Suppressor macrophage (primary cell): ENCODE measurements at regions not wholly inside any gene's neighbourhood (a gene's known extent, or its start where the extent isn't known, plus 50 kb on each side); places are given as distances from the start of the nearest gene placed in this dataset.

Experiments
- DNase-seq, 4 experiments: peaks; one replicate each; pipeline ENCODE4 v3.0.0-alpha.2; 2020 to 2022

GRCh38 chr1:86296305-86297205 is 99.6 kb downstream of the ODF2L start:
- DNase-seq: peak in 3 of 4 experiments; percentile 3 to 36 (median 29)

DNA sequence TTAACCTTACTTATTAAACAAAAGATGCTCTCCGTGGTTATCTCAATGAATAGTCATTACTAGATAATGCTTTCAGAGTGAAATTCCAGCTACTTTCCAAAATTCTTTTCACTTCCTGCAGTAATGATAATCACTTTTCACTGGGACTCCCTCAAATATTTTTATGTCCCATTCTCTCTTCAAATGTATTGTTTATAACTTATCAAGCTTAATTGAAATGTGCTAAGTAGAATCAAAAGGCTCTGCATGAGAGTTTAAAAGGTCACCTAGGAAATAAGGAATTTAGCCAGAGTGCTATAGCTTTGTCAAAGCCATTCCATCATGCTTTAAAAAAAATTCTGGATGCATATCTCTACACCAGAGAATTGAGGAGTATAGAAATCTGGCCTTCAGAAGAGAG is 106.4 kb downstream of the ODF2L start:
- no peak for DNase-seq

DNA sequence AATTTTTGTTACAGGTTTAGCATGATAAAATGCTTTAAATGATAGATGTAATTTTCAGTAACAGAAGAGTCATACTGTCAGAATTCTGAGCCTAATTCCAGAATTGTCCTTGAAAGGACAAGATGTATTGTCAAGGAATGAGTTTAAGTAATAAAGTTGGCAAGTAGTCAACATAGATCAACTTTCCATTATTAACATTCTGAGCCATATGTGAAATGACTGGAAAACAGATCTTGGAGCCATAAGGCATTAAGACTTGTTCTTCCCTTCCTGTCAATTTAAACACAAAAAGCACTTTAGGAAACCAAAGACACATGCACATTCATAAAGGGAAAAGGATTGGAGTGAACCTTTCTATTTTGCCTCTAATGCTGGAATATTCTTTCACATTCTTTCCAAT is 107.0 kb downstream of the ODF2L start:
- no peak for DNase-seq

GRCh38 chr1:86288586-86289147 is 107.5 kb downstream of the ODF2L start:
- no peak for DNase-seq

- no peak for DNase-seq
Observed at GRCh38 chr1:86285796-86286195, 110.3 kb downstream of the ODF2L start.

DNA sequence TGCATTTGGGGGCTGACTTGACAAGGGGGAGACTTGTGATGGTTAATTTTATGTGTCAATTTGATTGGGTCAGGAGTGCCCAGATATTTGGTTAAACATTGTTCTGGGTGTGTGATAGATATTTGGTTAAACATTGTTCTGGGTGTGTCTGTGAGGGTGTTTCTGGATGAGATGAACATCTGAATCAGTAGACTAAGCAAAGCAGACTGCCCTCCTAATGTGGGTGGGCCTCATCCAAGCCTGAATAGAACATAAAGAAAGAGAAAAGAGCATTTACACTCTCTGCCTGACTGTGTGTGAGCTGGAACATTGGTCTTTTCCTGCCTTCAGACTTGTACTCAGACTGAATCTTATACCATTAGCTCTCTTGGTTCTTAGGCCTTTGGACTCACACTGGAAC is 113.5 kb downstream of the ODF2L start:
- no peak for DNase-seq

GRCh38 chr1:86277936-86278335 is 118.2 kb downstream of the ODF2L start:
- DNase-seq: no peak

DNA sequence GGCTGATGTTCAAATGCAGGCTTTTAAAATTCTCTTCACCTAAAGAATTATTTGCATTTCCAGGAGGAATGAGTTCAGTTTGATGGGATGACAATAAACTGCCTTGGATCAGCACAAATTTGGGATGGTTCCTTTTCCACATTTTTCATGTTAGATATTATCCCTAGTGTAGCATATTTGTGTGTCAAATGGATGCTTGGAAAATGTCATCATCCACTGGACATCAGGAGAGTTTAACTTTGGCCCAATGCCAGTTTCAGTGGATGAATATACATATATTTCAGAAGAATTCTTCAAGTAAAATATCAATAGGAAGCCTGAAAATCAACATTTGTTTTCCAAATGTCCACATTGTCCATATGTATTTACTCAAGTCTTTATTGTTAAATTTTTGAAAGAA is 116.5 kb upstream of the COL24A1 start:
- DNase-seq: no peak

DNA sequence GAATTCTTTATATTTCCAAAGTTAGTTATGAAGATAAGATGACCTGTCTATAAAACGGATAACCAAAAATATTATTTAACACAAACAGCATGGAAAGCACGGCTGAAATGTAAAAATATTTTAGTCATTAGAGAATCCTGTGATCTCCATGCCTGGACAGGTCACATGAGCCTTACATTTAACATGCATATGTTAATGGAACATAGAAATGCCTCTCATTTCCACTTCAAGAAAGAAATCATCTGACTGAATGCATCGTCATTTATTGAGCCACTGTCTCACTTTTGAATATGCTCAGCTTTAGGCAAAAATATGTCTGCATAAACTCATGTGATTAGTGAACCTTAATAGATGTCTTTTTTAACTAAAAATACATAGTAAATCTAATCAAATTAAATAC is 115.5 kb upstream of the COL24A1 start:
- no peak for DNase-seq

GRCh38 chr1:86271046-86271445 is 114.5 kb upstream of the COL24A1 start:
- DNase-seq: no peak

- DNase-seq: no peak
Observed at GRCh38 chr1:86263101-86263500, 106.5 kb upstream of the COL24A1 start.

GRCh38 chr1:86260476-86260875 is 103.9 kb upstream of the COL24A1 start:
- DNase-seq: no peak

- peak in 2 of 4 experiments; percentile 15 to 16 for DNase-seq
Observed at GRCh38 chr1:86259390-86259789, 102.8 kb upstream of the COL24A1 start.

DNA sequence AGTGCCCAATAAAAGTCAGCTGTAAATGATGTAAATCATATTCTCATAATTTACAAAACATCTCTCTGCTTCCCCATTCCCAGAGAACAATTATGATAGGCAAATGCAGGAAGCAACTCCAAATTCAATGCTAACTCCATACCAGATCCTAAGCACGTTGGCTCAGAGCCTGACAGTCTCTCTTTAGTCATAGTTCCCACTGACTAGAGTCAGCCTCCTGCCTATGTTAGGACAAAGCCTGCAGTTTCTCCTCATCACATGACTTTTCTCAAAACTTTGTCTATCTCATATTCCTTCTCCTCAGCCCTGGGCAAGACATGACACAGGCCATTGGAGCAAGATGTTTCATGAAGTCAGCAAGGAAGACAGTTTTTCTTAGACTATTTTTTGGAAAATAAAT is 101.5 kb upstream of the COL24A1 start:
- DNase-seq: no peak

DNA sequence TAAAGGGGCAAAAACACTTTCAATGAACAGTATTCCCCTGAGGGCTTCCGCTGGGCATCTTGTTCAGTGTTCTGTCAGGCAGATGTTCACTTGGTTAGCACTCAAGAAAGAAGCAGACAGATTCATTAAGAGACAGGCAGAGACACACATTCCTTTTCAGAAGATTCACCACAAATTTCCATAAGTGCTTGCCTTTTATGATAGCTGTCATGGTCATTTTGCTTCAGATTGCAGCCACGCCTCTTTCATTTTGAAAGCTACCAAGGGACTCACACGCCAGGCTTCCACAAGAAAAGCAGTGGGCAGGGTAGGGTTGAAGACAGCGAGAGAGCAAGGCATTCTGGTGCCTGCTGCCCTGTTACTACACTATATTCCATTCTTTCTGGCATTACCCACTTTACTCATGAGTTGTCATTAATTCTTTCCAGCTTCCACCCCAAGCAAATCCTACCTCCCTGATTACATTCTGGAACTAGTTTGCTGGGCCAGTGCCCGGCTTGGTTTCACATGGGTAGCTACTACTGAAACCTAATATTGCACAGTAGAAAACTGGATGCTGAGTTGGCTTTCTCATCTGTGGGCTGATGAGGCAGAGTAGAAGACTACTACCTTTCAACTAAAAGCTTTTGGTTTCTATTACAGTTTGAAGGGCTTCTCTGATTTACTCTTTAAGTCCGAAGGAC is 91.2 kb upstream of the COL24A1 start:
- no peak for DNase-seq

GRCh38 chr1:86245566-86246190 is 89.1 kb upstream of the COL24A1 start:
- DNase-seq: no peak

- no peak for DNase-seq
Observed at GRCh38 chr1:86239894-86240293, 83.3 kb upstream of the COL24A1 start.

GRCh38 chr1:86239490-86239889 is 82.9 kb upstream of the COL24A1 start:
- no peak for DNase-seq

DNA sequence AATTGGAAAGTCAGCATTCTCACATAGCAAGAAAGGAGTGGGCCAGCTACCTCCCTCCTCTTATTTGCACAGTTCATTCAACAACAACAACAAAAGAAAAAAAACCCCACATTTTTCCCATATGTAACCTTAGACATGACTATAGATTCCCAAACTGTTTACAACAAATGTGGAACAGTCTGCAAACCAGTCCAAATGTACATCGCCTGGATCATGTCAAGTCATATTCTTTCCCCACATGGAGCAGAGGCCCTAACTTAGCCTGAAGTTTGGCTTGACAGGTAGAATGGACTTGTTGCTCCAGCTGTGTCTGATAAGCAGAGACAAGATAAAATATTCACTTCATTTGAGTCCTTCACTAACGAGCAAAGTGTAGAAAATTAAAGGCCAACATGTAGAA is 81.7 kb upstream of the COL24A1 start:
- no peak for DNase-seq

GRCh38 chr1:86235852-86236251 is 79.3 kb upstream of the COL24A1 start:
- DNase-seq: no peak

DNA sequence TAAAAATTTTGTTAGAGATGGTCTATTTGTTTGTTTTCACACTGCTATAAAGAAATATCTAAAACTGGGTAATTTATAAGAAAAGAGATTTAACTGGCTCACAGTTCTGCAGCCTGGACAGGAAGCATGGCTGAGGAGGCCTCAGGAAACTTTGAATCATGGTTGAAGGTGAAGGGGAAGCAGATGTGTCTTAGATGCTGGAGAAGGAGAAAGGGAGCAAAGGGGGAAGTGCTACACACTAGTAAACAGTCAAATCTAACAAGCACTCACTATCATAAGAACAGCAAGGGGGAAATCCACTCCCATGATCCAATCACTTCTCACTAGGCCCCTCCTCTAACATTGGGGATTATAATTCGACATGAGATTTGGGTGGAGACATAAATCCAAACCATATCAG is 76.8 kb upstream of the COL24A1 start:
- peak in 1 of 4 experiments; percentile 2 for DNase-seq

DNA sequence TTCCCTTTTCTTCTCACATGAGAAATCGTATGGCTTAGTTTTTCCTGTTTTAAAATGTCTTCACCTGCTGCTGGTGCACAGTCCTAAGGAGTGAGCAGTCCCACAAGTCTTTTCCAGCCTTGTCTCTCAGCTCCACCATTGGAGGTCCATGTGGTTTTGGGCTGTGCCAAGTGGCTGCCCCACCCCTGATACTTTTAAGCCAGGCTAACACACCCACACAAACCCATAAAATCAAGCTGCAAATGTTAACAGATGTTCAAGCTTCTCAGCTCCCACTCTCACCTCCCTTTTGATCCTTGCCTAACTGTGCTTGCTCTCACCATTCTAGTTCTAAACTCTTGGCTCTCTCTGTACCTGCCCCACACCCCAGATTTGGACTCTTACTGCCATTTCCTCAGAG is 74.5 kb upstream of the COL24A1 start:
- DNase-seq: no peak

DNA sequence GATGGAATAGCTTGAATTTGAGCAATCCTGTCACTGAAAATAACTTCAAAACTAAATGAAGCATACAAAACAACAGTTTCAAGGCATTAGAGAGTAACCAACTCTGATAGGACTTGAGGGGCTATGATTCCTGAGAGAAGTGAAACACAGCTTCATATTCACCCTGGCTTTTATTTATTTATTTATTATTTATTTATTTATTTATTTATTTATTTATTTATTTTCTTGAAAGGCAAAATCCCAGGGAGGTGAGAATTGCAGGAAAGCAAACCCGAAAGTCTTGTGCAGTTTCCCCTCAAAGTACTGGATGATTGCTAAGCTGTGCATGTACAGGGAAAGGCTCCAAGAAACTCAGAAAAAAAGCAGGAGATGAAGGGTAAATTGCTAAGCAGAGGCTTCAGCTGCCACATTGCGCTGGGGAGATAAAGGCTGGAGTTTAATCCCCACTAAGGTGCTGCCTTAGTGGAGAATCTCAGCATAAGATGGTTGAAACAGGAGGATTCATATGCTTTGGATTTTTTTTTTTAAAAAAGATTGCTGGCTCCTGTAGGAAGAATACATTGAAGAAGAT is 72.9 kb upstream of the COL24A1 start:
- DNase-seq: no peak
